RCC 7860 (cell line): ENCODE measurements at regions not wholly inside any gene's neighbourhood (a gene's known extent, or its start where the extent isn't known, plus 50 kb on each side); places are given as distances from the start of the nearest gene placed in this dataset.
"Not testable (repeated sequence)": the region's sequence is repeated elsewhere in the genome, so short reads cannot be mapped to it uniquely, and the experiment has no call there.

Experiments
- DNase-seq: peaks from one replicate; pipeline ENCODE4 v3.0.0-alpha.2; 2015; ENCODE audit warnings: low spot score
- FAIRE-seq: peaks from 2 replicates; lab custom pipeline; 2012; peaks lifted over from hg19 to GRCh38; lab: Jason Lieb, UNC

GRCh38 chr10:29804025-29804852 is 169.5 kb upstream of the SVIL start:
- FAIRE-seq = peak; percentile 97

GRCh38 chr10:29802171-29802570 is 167.4 kb upstream of the SVIL start:
- no peak for DNase-seq
- FAIRE-seq = no peak

More at GRCh38 chr10:29804025-29804852, 169.5 kb upstream of the SVIL start:
- peak; percentile 94 for DNase-seq

GRCh38 chr10:29798921-29799690 is 164.3 kb upstream of the SVIL start:
- FAIRE-seq = no peak
- no peak for DNase-seq

GRCh38 chr10:29797616-29798015 is 162.8 kb upstream of the SVIL start:
- no peak for DNase-seq
- no peak for FAIRE-seq

- FAIRE-seq = no peak
- no peak for DNase-seq
These were observed 161.1 kb upstream of the SVIL start for GRCh38 chr10:29795850-29796249.

GRCh38 chr10:29794776-29795611 is 160.2 kb upstream of the SVIL start:
- DNase-seq (no peak), FAIRE-seq (no peak)

- no peak for FAIRE-seq
- DNase-seq = no peak
These were observed 157.0 kb upstream of the SVIL start for GRCh38 chr10:29791773-29792172.

- DNase-seq = no peak
- FAIRE-seq = no peak
These were observed 155.4 kb upstream of the SVIL start for GRCh38 chr10:29790207-29790606.

- FAIRE-seq (no peak), DNase-seq (no peak)
These were observed 153.3 kb upstream of the SVIL start for GRCh38 chr10:29788113-29788512.

GRCh38 chr10:29785701-29786100 is 150.9 kb upstream of the SVIL start:
- FAIRE-seq = no peak
- DNase-seq = no peak

GRCh38 chr10:29784175-29784773 is 149.5 kb upstream of the SVIL start:
- peak; percentile 83 for FAIRE-seq
- DNase-seq = peak; percentile 81

GRCh38 chr10:29783201-29783947 is 148.6 kb upstream of the SVIL start:
- peak; percentile 28 for DNase-seq
- FAIRE-seq = peak; percentile 48

- DNase-seq (no peak), FAIRE-seq (no peak)
These were observed 145.9 kb upstream of the SVIL start for GRCh38 chr10:29780639-29781038.

- no peak for DNase-seq
- FAIRE-seq = no peak
These were observed 145.3 kb upstream of the SVIL start for GRCh38 chr10:29780096-29780495.

GRCh38 chr10:29776246-29776645 is 141.5 kb upstream of the SVIL start:
- FAIRE-seq = no peak
- no peak for DNase-seq

- no peak for FAIRE-seq
These were observed 139.7 kb upstream of the SVIL start for GRCh38 chr10:29774475-29774874.

GRCh38 chr10:29773675-29774091 is 138.9 kb upstream of the SVIL start:
- DNase-seq = no peak
- FAIRE-seq = no peak

More at GRCh38 chr10:29774475-29774874, 139.7 kb upstream of the SVIL start:
- DNase-seq = no peak

GRCh38 chr10:29772403-29772802 is 137.6 kb upstream of the SVIL start:
- DNase-seq = no peak
- FAIRE-seq = no peak

GRCh38 chr10:29771376-29771775 is 136.6 kb upstream of the SVIL start:
- DNase-seq (no peak), FAIRE-seq (no peak)

GRCh38 chr10:29769277-29769676 is 134.5 kb upstream of the SVIL start:
- FAIRE-seq, DNase-seq: not testable (repeated sequence)
